Upper lobe of right lung (tissue), 1 donor: ENCODE measurements at regions not wholly inside any gene's neighbourhood (a gene's known extent, or its start where the extent isn't known, plus 50 kb on each side); places are given as distances from the start of the nearest gene placed in this dataset.
"Not testable (repeated sequence)": the region's sequence is repeated elsewhere in the genome, so short reads cannot be mapped to it uniquely, and the experiment has no call there.

ENCODE experiments used
- ATAC-seq: fragments of 200-7000 bp; cut with Tn5 transposase; one replicate; pipeline ENCODE4 v1.9.1; 2020; ENCODE audit warnings: mild to moderate bottlenecking, moderate library complexity
- DNase-seq: peaks from one replicate; pipeline ENCODE4 v3.0.0-alpha.2; 2020
- H3K27ac ChIP-seq: fragments of 200-600 bp; one replicate; pipeline ENCODE4 v1.8.0; 2022
- H3K27me3 ChIP-seq: fragments of 200-600 bp; one replicate; pipeline ENCODE4 v1.8.0; 2022; ENCODE audit warnings: mild to moderate bottlenecking
- H3K36me3 ChIP-seq: fragments of 200-600 bp; one replicate; pipeline ENCODE4 v1.8.0; 2022
- H3K4me1 ChIP-seq: fragments of 200-600 bp; one replicate; pipeline ENCODE4 v1.8.0; 2022
- H3K4me3 ChIP-seq: fragments of 200-600 bp; one replicate; pipeline ENCODE4 v1.8.0; 2022; ENCODE audit warnings: mild to moderate bottlenecking
- H3K9me3 ChIP-seq: fragments of 200-600 bp; one replicate; pipeline ENCODE4 v1.8.0; 2022
- intact Hi-C: fragments of 100-400 bp; cut with DNase I; formaldehyde crosslinking; loops from one replicate; pipeline ENCODE4 v1.11.0; 2022
- TF ChIP-seq, protein P1 (sequence below): fragments of 200-600 bp; IDR thresholded peaks from one replicate; pipeline ENCODE4 v1.8.0; 2022; ENCODE audit warnings: antibody characterized with exemption
- donor health status: DM: no; HTN: yes; CAD: no; lungs with severe emphysema.

DNA sequence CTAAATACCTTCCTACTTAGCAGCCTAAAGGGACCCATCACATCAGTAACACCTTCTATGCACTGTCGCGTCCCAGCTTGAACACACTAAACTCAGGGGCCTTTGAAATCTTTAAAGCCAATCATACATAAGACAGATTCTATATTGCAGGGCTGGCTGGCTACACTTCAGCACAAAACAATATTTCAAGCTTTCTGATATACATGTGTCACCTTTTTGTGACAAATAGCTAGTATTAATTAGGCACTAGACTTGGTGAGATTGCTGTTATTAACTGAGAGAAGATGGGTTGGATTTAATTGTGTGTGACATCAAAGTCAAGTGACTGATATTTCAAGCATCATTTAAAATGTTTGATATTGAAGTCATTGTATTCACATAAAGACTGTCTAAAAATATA is 148.4 kb downstream of the ZIC4 start:
- intact Hi-C loops: no loop called here
- H3K36me3 ChIP-seq: no peaks in the 10 kb centered on the region
- H3K9me3 ChIP-seq: no peaks in the 10 kb centered on the region
- no peak overlapping the region for H3K4me3 ChIP-seq
- H3K4me1 ChIP-seq: no peaks in the 10 kb centered on the region
- no peaks in the 10 kb centered on the region for H3K27me3 ChIP-seq
- no peak for DNase-seq
- ATAC-seq: no peak
- TF ChIP-seq, protein P1, sequence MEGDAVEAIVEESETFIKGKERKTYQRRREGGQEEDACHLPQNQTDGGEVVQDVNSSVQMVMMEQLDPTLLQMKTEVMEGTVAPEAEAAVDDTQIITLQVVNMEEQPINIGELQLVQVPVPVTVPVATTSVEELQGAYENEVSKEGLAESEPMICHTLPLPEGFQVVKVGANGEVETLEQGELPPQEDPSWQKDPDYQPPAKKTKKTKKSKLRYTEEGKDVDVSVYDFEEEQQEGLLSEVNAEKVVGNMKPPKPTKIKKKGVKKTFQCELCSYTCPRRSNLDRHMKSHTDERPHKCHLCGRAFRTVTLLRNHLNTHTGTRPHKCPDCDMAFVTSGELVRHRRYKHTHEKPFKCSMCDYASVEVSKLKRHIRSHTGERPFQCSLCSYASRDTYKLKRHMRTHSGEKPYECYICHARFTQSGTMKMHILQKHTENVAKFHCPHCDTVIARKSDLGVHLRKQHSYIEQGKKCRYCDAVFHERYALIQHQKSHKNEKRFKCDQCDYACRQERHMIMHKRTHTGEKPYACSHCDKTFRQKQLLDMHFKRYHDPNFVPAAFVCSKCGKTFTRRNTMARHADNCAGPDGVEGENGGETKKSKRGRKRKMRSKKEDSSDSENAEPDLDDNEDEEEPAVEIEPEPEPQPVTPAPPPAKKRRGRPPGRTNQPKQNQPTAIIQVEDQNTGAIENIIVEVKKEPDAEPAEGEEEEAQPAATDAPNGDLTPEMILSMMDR: no peak
- no peak overlapping the region for H3K27ac ChIP-seq

DNA sequence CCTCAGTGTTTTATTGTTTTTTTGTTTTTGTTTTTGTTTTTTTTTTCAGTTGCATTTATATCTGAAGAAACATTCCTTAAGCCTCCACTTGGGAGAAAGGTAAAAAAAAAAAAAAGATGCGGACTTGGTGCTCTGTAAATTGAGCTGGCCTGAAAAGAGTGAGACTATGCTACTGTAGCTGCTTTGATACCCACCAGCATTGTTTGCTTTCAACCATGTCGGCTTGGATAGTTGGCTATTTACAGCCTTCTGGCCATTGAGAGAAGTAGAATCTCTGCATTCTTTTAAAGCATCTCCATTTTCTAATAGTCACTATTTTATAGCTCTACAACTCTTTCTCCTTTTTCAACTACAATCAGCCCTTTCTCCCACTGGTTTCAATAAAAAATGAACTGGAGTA is 149.6 kb downstream of the ZIC4 start:
- no peaks in the 10 kb centered on the region for H3K27me3 ChIP-seq
- H3K9me3 ChIP-seq: no peaks in the 10 kb centered on the region
- H3K4me3 ChIP-seq: no peak overlapping the region
- DNase-seq (no peak), ATAC-seq (no peak)
- TF ChIP-seq, protein P1: no peak
- no peak overlapping the region for H3K27ac ChIP-seq
- H3K36me3 ChIP-seq: no peaks in the 10 kb centered on the region
- H3K4me1 ChIP-seq: no peaks in the 10 kb centered on the region
- intact Hi-C loops: no loop called here

DNA sequence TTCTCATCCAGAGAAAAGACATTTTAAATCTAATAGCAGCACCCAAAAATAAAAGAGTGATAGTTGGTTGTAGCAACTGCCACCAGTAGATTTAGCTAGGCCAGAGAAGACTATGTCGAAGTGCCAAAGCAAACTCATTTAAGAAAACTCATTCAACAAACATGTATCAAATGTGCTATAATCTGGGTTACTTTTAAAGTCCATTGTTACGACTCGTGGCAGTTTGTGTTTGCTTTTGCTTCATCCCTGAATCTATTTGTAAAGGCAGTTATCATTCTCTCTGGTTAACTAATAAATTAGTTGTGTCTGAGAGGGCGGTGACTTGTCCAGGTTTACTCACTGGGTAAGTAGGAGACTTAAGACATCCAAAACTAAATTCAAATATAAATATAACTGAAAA is 159.4 kb downstream of the ZIC4 start:
- ATAC-seq (no peak), DNase-seq (no peak)
- Histone ChIP-seq H3K4me1 (no peaks in the 10 kb centered on the region), H3K9me3 (no peaks in the 10 kb centered on the region), H3K27ac (no peak overlapping the region), H3K36me3 (no peaks in the 10 kb centered on the region), H3K27me3 (no peaks in the 10 kb centered on the region), H3K4me3 (no peak overlapping the region)
- intact Hi-C loops: no loop called here
- TF ChIP-seq, protein P1: no peak

DNA sequence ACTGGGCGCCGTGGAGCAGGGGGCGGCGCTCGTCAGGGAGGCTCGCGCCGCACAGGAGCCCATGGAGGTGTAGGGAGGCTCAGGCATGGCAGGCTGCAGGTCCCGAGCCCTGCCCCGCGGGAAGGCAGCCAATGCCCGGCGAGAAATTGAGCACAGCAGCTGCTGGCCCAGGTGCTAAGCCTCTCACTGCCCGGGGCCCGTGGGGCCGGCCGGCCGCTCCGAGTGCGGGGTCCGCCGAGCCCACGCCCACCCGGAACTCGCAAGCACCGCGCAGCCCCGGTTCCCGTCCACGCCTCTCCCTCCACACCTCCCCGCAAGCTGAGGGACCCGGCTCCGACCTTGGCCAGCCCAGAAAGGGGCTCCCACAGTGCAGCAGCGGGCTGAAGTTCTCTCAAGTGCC is 160.7 kb downstream of the ZIC4 start:
- H3K36me3 ChIP-seq, H3K4me1 ChIP-seq, H3K9me3 ChIP-seq, ATAC-seq, DNase-seq, H3K4me3 ChIP-seq, intact Hi-C loops, H3K27me3 ChIP-seq, H3K27ac ChIP-seq: not testable (repeated sequence)

DNA sequence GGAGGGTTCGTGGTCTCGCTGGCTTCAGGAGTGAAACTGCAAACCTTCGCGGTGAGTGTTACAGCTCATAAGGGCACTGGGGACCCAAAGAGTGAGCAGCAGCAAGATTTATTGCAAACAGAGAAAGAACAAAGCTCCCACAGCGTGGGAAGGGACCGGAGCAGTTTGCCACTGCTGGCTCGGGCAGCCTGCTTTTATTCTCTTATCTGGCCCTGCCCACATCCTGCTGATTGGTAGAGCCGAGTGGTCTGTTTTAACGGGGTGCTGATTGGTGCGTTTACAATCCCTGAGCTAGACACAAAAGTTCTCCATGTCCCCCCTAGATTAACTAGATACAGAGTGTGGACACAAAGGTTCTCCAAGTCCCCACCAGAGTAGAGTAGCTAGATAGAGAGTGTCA is 161.3 kb downstream of the ZIC4 start:
- H3K9me3 ChIP-seq, H3K27me3 ChIP-seq, intact Hi-C loops, H3K36me3 ChIP-seq, ATAC-seq, H3K4me3 ChIP-seq, H3K27ac ChIP-seq, DNase-seq, H3K4me1 ChIP-seq: not testable (repeated sequence)

DNA sequence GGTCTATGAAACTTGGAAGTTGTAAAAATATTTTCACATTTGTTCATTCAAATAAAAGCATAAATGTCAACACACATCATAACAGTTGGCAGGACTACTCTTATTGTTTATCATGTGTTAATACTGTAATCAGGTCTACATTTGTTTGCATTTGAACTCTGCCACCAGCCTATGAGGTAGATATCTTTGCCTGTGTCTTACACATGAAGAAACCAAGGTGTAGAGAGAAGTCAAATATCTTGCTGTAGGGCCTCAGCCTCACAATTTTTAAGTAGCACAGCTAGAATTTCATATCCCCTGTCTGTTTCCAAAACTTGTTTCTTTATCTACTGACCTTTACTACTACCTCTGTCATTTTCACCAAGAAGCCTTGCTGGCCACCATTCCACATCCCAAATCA is 161.9 kb downstream of the ZIC4 start:
- Histone ChIP-seq H3K9me3 (no peaks in the 10 kb centered on the region), H3K36me3 (no peaks in the 10 kb centered on the region), H3K27ac (no peak overlapping the region), H3K4me1 (no peaks in the 10 kb centered on the region), H3K27me3 (no peaks in the 10 kb centered on the region), H3K4me3 (no peak overlapping the region)
- ATAC-seq: no peak
- TF ChIP-seq, protein P1: no peak
- DNase-seq: no peak
- intact Hi-C loops: no loop called here

DNA sequence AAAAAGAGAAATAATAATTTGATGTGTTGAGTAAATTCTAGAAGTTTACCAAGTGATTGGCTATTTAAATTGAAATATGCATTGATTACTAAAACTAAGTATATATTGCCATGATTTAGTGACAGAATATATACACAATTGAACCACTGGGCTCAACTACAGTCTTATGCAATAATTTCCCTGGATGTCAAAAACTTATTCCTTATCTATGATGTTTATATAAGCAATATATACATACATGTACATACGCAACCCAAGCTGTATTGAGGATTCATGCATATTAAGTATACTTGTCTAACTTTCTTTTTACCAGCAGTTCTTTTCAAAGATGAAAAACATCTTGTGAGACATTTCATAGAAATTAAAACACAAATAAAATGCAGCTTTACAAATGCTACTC is 165.8 kb downstream of the ZIC4 start:
- Histone ChIP-seq H3K36me3 (no peaks in the 10 kb centered on the region), H3K9me3 (no peaks in the 10 kb centered on the region), H3K4me1 (no peaks in the 10 kb centered on the region), H3K27ac (no peak overlapping the region), H3K27me3 (no peaks in the 10 kb centered on the region), H3K4me3 (no peak overlapping the region)
- DNase-seq (no peak), ATAC-seq (no peak)
- TF ChIP-seq, protein P1: no peak
- intact Hi-C loops: no loop called here
